Suppressor macrophage (primary cell): ENCODE measurements at regions not wholly inside any gene's neighbourhood (a gene's known extent, or its start where the extent isn't known, plus 50 kb on each side); places are given as distances from the start of the nearest gene placed in this dataset.

ENCODE experiments used
- DNase-seq, 4 experiments: peaks; one replicate each; pipeline ENCODE4 v3.0.0-alpha.2; 2020 to 2022

DNA sequence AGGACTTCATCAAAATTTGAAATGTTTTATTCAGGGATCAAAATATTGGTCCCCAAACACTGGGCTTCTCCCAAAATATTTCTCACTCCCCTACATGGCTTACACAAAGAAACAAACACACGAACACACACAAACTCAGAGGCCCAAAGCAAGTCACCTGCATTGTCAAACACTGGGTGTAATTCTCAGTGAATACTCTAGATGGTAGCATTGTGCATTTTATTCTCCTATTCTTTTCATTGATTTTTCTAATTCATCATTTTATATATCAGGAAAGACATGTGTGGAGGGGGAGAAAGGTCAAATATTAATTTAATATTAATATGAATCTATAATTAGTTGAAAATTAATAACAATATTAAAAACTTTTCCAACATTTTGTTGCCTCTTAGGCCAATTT is 72.3 kb upstream of the TNMD start:
- DNase-seq: peak in 3 of 4 experiments; percentile 1 to 27 (median 17)

DNA sequence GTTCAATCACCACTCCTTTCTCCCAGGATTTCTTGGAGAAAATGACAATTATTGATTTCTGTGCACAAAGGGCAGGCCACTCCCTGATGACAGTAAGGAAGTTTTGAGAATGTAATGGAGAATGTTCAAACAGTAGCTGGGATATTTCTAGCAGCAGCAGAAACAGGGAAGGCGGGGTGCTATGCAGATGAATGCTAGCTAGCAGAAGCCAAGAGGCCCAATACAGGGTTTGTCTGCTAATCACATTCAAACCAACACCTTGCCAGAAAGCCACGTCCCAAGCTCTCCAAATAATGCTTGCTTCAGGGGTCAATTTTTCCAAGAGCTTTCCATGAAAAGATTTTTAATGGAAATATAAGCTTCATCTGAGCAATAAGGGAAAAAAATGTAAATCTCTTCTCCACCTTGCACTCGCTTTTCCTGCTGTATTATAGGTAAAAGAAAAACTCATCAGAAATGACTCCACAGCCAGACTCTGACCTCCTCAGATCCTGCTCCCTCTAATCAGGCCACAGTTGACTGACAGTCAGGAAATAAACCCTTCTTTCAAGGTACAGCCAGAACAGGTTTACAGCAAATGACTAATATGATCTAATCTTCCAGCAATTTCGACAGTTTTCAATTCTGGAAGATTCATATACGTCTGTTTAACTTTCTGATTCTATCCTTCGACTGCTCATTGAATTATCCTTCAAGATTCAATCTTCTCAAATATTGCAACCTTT is 84.7 kb upstream of the PCDH19 start:
- no peak for DNase-seq

DNA sequence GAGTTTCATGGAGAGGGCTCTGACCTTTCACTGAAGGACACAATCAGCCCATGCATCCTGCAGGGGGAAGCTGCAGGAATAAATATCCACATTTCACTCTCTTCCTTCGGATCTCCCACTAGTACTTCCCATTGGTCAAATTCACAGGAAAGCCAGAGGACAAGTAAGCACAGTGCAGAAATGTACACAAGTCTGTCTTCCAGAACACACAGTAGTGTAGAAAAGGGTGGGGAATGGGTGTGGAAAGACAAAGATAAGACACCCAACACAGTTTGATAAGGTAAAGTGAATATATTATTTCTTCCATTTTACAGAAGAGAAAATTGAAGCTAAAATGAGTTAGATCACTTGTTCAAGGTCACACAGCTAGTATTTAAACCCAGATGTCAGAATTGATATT is 81.1 kb upstream of the PCDH19 start:
- DNase-seq: no peak

DNA sequence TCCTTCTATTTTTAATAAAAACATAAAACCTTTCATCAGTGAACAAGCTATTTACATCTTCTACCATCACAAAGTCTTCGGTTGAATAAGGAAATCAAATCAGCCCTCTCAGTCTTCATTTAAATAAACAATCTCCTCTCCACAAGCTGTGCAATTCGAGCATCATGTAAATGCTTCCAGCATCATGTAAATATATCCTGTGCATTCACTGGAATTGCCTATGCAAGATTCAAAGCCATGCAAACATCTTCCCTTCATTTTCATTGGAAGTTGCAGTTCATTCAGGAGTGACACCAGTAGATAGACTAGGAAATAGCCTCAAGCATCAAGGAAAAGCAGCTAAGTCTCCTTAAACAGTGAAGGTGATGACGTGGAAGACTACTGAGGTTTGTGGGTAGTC is 77.7 kb upstream of the PCDH19 start:
- DNase-seq: no peak

DNA sequence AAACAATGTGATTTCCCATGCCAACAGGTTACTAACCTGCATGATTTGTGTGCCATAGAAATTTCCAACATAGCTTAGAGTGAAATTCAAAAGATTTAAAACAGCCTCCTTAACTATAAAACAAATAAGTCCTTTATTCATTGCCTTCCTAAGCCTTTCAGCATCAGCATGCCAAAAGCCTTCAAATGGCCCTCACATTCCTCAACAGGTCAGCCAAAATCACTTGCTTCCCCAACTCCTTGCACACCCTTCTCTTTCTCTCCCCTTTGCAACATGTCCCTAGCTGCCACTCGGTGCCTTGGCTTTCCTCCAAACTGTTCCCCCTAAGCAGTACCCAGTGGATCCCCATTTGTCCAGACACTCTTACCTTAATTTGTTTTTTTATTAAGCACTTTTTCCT is 74.9 kb upstream of the PCDH19 start:
- DNase-seq: no peak

DNA sequence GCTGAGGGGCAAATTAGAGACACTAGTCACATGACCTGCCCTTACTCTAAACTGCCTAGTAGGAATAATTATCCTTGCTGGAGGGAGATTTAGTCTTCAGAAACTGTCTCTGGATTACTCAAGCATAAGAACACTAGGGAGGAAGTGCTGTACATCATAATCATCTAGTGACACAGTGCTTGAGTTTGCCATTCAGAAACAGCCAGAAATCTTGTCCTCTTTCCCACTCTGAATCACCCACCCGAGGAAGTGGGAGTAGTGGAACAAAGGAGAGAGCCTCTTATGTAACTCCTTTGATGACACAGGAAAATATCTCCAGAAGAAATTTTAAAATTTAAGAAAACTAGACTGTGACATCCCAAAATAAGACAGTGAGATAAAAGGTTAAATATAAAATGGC is 69.3 kb upstream of the PCDH19 start:
- DNase-seq: peak in 1 of 4 experiments; percentile 0

DNA sequence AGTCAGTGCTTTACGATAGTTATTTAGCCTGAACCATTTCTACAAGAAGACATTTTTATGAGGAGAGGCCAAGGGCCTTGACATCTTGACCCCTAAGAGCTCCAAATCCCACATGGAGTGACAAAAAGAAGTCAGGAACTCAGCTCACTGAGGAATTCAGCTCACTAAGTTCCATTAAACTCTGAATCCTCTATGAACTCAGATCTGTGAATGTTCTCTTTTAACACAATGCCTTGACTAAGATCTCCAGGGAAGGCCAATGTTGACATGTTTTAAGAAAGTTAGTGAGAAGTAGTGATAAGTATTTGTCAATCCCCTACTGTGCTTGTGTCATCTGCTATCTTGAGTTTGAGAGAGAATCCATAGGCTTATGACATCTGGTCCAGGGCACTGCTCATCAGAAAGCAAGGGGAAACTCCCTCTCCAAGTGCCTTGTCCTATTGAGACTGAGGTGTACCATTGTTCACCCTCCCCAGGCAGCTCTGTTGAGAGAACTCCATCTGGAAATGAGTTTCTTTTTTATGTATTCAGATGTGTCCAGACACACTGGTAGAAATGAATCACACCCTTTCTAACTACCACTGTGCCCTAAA is 68.7 kb upstream of the PCDH19 start:
- no peak for DNase-seq

DNA sequence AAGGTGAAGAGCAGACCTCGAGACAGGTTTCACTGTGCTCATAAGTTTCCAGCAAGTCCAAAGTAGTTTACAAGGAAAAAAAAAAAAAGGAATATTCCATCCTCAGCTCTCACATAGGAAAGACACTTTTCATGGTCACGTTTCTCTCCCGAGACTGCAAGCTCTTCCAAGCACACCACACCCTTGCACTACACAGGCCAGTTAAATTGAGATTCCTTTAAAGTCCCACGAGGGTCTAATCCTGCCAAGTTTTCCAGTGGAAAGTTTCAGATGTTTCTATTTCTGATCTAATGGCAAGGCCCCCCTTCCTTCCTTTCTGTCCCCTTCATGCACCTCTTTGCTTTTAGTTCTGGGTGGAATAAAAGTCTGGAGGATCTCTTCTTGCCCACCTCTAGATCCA is 67.9 kb upstream of the PCDH19 start:
- no peak for DNase-seq

DNA sequence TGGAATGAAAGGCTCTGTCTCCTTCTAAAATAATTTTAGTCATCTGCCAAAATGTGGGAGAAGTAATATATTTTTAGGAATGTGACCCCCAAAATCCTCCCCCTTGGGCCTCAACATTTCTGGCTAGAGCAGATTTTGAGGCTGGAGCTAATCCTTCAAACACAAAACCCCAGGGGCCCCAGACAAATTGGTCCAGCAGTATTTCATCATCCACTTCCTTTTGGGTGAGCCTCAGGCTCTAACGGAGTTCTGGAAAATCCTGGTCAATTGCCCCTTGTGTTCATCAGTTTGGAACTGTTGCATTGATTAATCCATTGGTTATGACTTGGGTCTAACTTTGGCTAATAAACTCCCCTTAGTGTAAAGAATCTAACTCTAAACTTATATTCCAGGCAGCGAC is 67.4 kb upstream of the PCDH19 start:
- no peak for DNase-seq
